ENCODE measurements at regions not wholly inside any gene's neighbourhood (a gene's known extent, or its start where the extent isn't known, plus 50 kb on each side); places are given as distances from the start of the nearest gene placed in this dataset.

DNA sequence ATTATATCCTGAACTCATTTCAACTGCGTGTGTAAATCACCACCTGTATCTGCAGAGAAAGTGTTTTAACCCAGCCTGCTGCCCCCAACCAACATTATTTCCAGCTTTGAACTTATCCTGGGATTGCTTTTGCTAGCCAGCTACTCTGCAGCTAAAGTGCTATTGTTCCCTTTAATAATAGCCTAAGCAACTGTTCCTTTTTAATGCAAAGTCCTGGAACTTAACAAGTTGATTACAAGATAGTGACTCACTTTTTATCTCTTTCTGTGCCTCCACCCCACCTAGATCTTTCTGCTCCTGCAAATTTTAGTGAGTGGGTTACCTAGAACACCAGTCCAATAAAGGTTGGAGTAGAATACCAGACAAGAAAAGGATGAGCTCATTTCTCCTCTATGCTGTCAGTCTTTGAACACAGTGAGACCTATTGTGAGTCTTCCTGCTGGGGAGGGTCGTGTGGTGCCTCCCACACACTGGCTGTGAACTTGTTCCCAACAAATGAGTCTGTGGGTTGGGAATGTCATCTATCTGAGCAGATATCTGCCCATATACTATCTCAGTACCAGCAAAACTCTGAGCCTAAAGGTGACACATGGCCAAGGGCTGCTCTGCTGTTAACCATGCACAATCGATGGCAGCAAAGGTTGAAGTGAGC, 137.7 kb downstream of the FAM204A start:
- no peak for DNase-seq (ENCODE audit: extremely low read depth in 1 of 4, low spot score in 3 of 4)
- intact Hi-C loops (cut with micrococcal nuclease) (no loop called here), in situ Hi-C loops (cut with MboI) (no loop called here)
- TF ChIP-seq ZNF316 (IDR thresholded peaks at IDR 0.05) (no peak), ATF1 (CRISPR knock-in tag; IDR thresholded peaks at IDR 0.05) (no peak), ATF1 (tag; IDR thresholded peaks at IDR 0.05) (no peak), CREBBP (IDR thresholded peaks at IDR 0.05; ENCODE audit: low read depth, low read length) (no peak), MEF2A (IDR thresholded peaks at IDR 0.05; ENCODE audit: control insufficient read depth, low read depth, low read length) (no peak), ZBTB26 (CRISPR knock-in tag; IDR thresholded peaks at IDR 0.05) (no peak)
- Histone ChIP-seq H4K20me1 (replicated peaks; ENCODE audit: control insufficient read depth, insufficient read depth, low read length) (no peaks in the 10 kb centered on the region), H3K27ac (ENCODE audit: extremely low read depth, low read depth, low read length) (no peak overlapping the region), H3K9me1 (ENCODE audit: control insufficient read depth, insufficient read depth, low read length) (no peaks in the 10 kb centered on the region), H3K9me3 (replicated peaks; ENCODE audit: control insufficient read depth, insufficient read depth, low read depth, low read length) (no peaks in the 10 kb centered on the region), H3K27me3 (ENCODE audit: control insufficient read depth in 2 of 2, insufficient read depth in 2 of 2, low read length in 2 of 2) (no peaks in the 10 kb centered on the region; a peak in 1 of 5 replicates), H3K4me1 (replicated peaks in 1 of 2; ENCODE audit: control insufficient read depth in 2 of 2, insufficient read depth in 2 of 2, low read length in 2 of 2) (no peaks in the 10 kb centered on the region), H3K4me2 (ENCODE audit: insufficient read depth, low read length) (no peak overlapping the region), H2AFZ (ENCODE audit: low read depth, low read length) (no peak overlapping the region), H3K4me3 (no peak overlapping the region), H3K36me3 (ENCODE audit: control insufficient read depth, insufficient read depth, low read length) (no peaks in the 10 kb centered on the region), H3K9ac (ENCODE audit: insufficient read depth in 1 of 2, low read depth in 2 of 2, low read length in 2 of 2) (no peak overlapping the region), H3K79me2 (ENCODE audit: control insufficient read depth, insufficient read depth, low read length) (no peaks in the 10 kb centered on the region)
- no TSS peak for BruUV-seq (replicated peaks)
- FAIRE-seq, result no peak
- 2% methylated on average over 3 of the region's 3 CpGs for WGBS (ENCODE audit: insufficient coverage, low coverage, missing lambda C conversion rate)
- no peak for ATAC-seq
- ChIA-PET CTCF (ENCODE audit: low intra/inter-chr PET ratio) (no interaction called here), POLR2A (no interaction called here)

DNA sequence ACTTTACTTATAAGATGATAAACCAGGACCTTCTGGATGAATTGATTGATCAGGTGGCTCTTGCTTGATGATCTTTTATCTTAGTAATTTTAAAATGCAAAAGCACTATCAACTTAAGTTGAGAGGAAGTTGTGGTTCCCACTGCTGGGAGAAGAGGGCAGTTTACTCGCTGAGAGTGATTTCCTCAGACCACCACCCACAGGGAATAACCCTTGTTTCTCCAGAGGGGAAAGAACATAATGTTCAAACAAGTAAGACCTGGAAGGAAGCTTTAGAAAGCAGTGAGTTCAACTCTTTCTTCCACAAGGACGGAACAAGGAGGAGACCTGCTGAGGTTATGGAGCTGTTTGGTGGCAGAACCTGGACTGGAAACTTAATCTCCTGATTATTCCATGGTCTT, 138.7 kb downstream of the FAM204A start:
- WGBS (ENCODE audit: insufficient coverage, low coverage, missing lambda C conversion rate), result 0% methylated on average over 2 of the region's 2 CpGs
- TF ChIP-seq ZNF583 (CRISPR knock-in tag; IDR thresholded peaks at IDR 0.05) (no peak), RFX1 (IDR thresholded peaks at IDR 0.05) (no peak), ZHX1 (conservative IDR thresholded peaks at IDR 0.05; ENCODE audit: low read length) (no peak), MIER1 (IDR thresholded peaks at IDR 0.05; ENCODE audit: low read depth) (no peak)
- TF ChIP-seq, protein P1, sequence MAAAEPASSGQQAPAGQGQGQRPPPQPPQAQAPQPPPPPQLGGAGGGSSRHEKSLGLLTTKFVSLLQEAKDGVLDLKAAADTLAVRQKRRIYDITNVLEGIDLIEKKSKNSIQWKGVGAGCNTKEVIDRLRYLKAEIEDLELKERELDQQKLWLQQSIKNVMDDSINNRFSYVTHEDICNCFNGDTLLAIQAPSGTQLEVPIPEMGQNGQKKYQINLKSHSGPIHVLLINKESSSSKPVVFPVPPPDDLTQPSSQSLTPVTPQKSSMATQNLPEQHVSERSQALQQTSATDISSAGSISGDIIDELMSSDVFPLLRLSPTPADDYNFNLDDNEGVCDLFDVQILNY (CRISPR knock-in tag; IDR thresholded peaks at IDR 0.05), result no peak

More for the DNA sequence above, 138.7 kb downstream of the FAM204A start:
- Histone ChIP-seq H3K9me3 (replicated peaks; ENCODE audit: control insufficient read depth, insufficient read depth, low read depth, low read length) (no peaks in the 10 kb centered on the region), H3K4me2 (ENCODE audit: insufficient read depth, low read length) (no peak overlapping the region), H3K9me1 (ENCODE audit: control insufficient read depth, insufficient read depth, low read length) (no peaks in the 10 kb centered on the region), H3K4me3 (no peak overlapping the region), H4K20me1 (replicated peaks; ENCODE audit: control insufficient read depth, insufficient read depth, low read length) (no peaks in the 10 kb centered on the region), H3K27ac (ENCODE audit: extremely low read depth, low read depth, low read length) (no peak overlapping the region), H3K9ac (ENCODE audit: insufficient read depth in 1 of 2, low read depth in 2 of 2, low read length in 2 of 2) (no peak overlapping the region), H2AFZ (ENCODE audit: low read depth, low read length) (no peak overlapping the region), H3K27me3 (ENCODE audit: control insufficient read depth in 2 of 2, insufficient read depth in 2 of 2, low read length in 2 of 2) (no peaks in the 10 kb centered on the region), H3K36me3 (ENCODE audit: control insufficient read depth, insufficient read depth, low read length) (no peaks in the 10 kb centered on the region), H3K4me1 (replicated peaks in 1 of 2; ENCODE audit: control insufficient read depth in 2 of 2, insufficient read depth in 2 of 2, low read length in 2 of 2) (no peaks in the 10 kb centered on the region), H3K79me2 (ENCODE audit: control insufficient read depth, insufficient read depth, low read length) (no peaks in the 10 kb centered on the region)
- no peak for DNase-seq (ENCODE audit: extremely low read depth in 1 of 4, low spot score in 3 of 4)
- CTCF ChIA-PET (ENCODE audit: low intra/inter-chr PET ratio), result no interaction called here
- in situ Hi-C loops (cut with MboI), result no loop called here
- POLR2A ChIA-PET, result no interaction called here
- intact Hi-C loops (cut with micrococcal nuclease), result no loop called here
- BruUV-seq (replicated peaks), result no TSS peak
- ATAC-seq, result no peak
- FAIRE-seq, result no peak
